Colon (tissue), 2 donors: ENCODE measurements at regions not wholly inside any gene's neighbourhood (a gene's known extent, or its start where the extent isn't known, plus 50 kb on each side); places are given as distances from the start of the nearest gene placed in this dataset.

Source experiments
- FAIRE-seq: peaks from 2 replicates; lab custom pipeline; 2012; peaks lifted over from hg19 to GRCh38; lab: Jason Lieb, UNC
- donor health status: control.
- donor health status: control.

GRCh38 chrX:8971116-8971515 is 62.8 kb downstream of the FAM9B start:
- no peak for FAIRE-seq

DNA sequence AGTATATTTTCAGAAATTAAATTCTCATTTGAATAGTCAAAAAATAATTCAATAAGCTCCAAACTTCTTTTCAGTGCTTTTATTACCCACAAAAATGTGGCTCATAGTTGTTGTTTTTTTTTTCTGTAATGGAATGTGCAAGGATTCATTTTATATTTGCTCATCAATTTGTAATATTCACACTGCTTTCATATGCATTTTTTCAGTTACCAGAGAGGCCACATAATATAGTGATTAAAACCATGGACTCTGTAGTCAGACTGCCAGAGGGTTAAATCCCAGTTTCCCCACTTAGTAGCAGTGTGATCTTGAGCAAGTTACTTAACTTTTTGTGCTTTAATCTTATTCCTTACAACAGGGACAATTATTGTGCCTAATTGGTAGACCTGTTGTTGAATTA is 64.5 kb downstream of the FAM9B start:
- FAIRE-seq = no peak

DNA sequence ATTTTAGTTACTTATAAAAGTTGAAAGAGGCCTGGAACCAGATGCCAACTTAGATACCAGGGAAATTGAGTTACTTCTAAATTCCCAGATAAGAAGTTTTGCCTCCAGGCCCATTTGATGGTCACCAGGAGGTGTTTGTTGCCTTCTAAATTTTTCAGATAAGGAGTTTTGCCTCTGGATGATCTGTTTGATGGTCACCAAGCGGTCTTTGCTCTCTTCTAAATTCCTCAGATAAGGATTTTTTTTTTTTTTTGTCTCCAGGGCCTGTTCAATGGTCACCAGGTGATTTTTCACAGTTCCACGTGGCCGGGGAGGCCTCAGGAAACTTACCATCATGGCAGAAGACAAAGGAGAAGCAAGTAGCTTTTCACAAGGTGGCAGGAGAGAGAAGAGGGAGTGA is 66.5 kb downstream of the FAM9B start:
- FAIRE-seq = no peak

DNA sequence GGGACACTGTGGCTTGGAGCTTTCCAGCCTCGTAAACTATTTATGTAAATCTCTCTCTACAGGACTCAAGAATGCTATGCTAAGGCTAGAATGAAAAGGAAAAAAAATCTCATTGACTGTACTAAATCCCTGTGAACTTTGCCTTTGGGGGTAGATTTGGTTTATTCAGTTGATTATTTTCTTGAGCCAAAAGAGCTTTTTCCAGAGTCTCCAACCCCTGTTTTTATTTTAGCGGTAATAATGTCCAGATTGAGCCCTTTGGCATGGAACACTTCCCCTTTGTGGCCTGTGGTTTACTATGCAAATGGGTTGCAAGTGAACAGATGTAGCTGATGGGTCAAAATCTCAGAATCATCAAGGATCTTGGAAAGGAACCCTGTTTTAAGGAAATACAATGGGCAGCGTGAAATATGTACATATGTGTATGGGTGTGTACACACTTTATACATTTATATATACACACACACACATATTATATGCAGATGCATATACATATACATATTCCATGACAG is 72.9 kb downstream of the FAM9B start:
- FAIRE-seq = no peak

DNA sequence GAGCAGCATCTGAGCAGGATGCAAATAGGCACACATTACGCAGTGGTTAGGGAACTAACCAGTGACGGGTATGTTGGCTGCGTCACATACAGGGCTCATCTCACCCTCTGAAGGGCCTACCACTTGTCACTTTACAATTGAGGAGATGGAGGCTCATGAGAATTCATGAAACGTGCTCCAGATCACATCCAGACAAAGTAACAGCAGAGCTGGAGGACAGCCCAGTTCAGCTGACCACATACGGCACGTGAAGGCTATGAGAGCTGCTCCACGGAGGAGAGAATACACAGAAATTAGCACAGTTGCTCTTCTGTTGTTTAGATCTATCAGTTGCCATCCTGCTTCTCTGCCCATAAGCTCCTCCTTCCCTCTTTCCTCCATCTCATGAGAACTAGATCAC is 78.4 kb downstream of the FAM9B start:
- no peak for FAIRE-seq

DNA sequence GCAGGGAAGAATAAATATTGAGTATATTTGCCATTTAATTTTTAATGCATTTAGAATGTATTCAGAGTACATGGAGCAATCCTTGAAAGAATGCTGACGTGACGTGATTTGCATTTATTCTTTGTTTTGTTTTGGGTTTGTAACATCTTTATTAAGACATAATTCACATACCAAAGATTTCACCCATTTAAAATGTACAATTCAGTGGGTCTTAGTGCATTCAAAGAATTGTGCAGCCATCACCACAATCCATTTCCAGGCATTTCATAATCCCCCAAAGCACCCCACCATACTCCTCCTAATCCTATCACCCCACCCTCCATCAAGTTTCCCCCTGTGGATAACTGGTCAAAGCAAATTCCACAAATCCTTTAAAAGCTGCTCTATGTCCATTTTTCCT is 87.4 kb downstream of the FAM9B start:
- FAIRE-seq = no peak

- FAIRE-seq = no peak
Observed at GRCh38 chrX:8939322-8939721, 94.6 kb downstream of the FAM9B start.

- FAIRE-seq = no peak
Observed at GRCh38 chrX:8927701-8928100, 106.2 kb downstream of the FAM9B start.

DNA sequence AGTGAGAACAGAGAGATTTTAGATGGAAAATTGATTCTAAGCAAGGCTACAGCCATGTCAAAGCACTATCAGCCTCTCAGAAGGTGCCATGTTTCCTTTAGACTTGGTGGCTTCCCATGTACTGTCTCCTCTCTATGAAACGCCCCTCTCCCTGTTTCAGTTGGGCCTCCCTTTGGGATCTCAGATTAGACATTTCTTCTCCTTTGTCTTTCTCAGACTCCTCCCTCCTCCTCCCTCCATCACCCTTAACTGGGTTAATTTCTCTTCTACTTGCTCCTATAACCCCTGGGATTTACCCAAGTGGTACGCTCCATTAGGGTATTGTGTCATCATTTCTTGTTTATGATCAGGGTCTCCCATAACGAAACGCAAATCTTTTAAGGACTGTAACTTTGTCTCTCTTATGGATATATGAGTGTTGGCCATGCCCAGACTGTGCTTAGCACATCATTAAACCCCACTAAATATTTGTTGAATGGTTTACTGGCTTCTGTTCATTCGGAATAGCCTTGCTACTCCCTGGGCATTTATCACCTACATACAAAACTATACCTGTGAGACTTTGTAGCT is 106.8 kb downstream of the FAM9B start:
- FAIRE-seq = no peak

- FAIRE-seq = no peak
Observed at GRCh38 chrX:8921615-8922014, 112.3 kb downstream of the FAM9B start.

- peak; percentile 94 for FAIRE-seq
Observed at GRCh38 chrX:8919801-8920200, 114.1 kb downstream of the FAM9B start.

DNA sequence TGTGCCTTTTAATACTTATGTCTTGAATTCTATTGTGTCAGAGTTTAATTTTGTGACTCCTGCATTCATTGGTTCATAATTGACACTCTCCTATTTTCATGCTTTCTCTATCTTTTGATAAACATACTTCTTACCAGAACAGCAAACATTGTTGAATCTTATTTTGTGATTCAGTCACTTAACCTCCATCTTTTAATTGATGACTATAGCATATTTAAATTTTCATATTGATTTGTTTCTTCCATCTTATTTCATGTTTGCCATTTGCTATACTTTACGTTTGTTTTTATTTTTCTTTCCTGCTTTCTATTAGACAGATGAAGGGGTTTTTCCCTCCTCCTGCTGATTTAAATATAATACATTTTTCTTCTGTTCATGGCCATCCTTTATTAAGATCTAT is 115.5 kb upstream of the FAM9A start:
- FAIRE-seq = peak; percentile 89

DNA sequence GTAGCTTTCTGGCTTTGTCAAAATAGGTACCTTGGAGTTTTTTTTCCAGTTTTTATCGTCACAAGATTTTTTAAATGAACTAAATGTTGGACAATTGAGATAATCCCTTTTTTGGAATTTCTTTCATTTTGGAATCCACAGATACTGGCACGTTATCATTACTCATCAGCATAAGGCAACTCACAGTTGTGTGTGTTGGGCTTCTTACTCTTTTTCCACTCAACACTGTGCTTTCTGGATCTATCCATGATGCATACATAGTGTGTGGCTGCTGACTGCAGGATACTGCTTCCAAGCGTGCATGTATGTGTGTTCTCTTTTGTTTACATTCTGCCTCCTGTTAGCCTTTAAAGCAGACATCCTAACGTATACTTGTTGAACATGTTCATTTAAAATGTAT is 113.5 kb upstream of the FAM9A start:
- FAIRE-seq = peak; percentile 62

DNA sequence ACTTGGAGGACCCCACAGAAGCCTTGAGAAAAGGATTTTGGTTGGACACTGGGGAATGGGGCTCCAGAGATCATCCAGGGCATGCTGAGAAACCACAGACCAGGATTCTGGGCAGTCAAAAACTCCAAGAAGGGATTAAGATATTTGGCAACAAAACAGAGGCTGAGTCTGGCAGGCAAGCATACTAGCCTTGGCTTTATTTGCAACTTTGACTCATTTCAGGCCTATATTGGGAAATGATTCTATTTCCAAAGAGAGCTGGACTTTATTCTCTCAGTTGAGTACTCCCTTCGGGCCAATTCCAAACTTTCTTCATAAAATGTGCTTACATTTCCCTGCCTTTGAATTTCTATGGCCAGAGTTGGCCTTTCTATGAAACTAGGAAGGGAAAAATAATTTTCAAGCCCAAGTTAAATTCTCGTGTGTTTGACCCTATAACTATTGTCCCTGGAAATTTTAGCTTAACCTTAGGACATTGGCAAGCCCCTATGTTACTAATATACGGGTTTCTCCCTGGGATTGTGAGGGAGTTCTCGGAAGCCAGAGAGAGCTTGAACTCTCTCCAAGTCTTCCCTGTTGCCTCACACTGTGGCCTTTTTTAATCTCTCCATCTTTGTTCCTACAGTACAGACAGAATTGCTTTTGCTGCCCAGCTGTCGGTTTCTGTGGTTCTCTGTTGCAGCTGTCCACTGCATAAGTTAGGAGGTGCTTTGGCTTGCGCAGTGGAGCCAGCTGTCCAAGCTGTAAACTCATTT is 112.6 kb upstream of the FAM9A start:
- FAIRE-seq = no peak

GRCh38 chrX:8907688-8908087 is 106.5 kb upstream of the FAM9A start:
- no peak for FAIRE-seq

DNA sequence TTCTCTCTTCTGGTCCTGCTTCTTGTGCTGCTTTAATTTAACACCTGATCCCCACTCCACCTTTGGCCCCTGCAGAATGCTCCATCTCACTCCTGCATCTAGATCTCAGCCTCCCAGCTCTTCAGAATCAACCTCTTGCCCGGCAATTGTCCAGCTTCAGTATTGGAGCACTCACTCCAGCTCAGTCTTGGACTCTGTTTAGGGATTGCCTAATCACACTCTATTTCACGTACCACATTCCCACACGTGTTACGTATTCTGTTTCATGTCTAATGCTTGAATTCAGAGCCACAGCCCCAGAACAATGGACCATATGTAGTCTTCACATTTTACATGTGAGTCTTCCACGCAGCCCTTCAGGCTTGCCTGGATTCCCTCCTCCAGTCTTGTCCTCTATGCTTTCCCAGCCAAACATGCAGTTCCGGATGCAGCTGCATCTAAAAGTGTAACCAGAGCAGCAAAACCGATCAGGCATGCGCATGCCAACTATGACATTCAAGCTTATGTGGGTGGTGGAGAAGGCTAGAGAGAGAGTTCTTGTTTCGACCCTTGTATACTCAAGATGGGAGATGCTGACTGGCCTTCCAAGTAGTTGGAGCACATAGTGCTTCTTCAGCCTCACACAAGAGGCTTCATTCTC is 105.2 kb upstream of the FAM9A start:
- no peak for FAIRE-seq

DNA sequence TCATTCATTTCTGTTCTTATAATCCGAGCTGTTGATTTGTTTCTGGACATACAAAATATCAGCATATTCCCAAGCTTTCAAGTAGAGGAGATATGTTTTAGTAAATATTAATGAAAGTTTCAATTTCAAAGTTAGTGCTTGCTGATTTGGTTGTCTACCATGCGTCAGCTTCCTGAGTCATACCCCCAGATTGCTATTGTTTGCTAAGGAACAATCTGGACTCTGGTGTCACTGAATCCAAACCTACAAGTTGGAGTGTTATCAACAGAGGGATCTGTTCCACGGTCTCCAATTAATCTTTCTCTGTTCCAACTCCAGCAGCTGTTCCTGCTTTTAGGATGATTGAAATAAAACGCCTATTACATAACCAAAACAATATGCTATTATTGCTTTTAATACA is 96.1 kb upstream of the FAM9A start:
- no peak for FAIRE-seq

- FAIRE-seq = no peak
Observed at GRCh38 chrX:8890794-8891193, 89.6 kb upstream of the FAM9A start.

DNA sequence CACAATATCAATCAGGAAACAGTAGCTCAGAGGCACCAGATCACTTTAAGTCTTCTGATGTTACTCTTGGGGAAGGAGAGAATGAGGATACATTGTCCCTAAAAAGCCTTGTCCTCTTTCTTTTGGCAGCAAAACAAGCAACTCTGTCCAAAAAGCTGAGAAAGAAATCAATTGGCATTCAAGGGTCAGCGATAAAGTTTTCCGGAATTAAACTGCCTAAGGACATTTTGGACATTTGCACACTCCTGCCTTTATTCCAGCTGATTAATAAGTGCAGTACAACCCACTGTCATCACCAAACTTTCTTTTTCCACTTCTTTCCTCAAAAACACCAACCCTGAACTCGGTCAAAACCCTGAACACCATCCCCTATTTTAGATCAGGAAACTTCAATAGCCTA is 85.8 kb upstream of the FAM9A start:
- no peak for FAIRE-seq

GRCh38 chrX:8879750-8880149 is 78.6 kb upstream of the FAM9A start:
- no peak for FAIRE-seq

- no peak for FAIRE-seq
Observed at GRCh38 chrX:8873956-8874355, 72.8 kb upstream of the FAM9A start.

- no peak for FAIRE-seq
Observed at GRCh38 chrX:8873102-8873501, 71.9 kb upstream of the FAM9A start.

DNA sequence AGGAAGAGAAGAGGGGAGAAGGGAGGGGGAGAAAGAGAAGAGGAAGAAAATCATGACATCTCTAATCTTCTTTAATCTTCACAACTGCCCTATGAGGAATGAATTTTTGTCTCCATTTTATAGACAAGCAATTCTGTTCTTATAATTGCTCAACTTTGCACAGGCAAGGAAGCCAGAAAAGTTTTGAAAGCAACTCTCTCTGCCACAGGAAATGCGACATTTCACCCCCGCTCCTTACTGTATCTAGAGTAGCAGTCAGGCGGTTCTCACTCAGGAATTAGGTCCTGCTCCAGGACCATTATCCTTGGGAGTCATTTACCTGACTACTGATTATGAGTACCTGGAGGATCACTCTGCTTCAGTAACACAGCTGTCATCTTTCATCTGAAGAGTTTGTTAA is 69.2 kb upstream of the FAM9A start:
- FAIRE-seq = no peak

DNA sequence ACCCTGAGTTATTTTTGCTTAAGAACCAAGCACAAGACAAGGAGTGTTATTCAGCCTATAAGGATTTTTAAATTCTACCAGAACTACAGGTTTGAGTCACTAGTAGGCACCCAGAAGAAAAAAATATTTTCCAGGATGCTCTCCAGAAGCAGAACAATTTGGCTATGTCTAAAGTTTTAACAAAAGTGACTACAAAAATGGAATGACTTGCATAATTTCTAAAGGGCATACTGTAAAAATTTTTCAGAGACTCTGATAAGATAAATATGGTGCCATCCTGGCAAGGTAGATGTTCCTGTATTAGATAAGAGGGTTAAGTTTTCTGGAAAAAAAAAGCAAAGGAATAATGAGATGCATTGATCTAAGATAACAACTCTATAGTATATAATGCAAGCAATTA is 68.6 kb upstream of the FAM9A start:
- FAIRE-seq = no peak
